ENCODE measurements at regions not wholly inside any gene's neighbourhood (a gene's known extent, or its start where the extent isn't known, plus 50 kb on each side); places are given as distances from the start of the nearest gene placed in this dataset.
"Not testable (repeated sequence)": the region's sequence is repeated elsewhere in the genome, so short reads cannot be mapped to it uniquely, and the experiment has no call there.

- intact Hi-C loops (cut with micrococcal nuclease): no loop called here
- no peak for DNase-seq
- Mint-ChIP-seq H3K9me3 (peaks cover 3% of the 10 kb centered on the region), H3K27me3 (no peaks in the 10 kb centered on the region), H3K27ac (no peak overlapping the region), H3K4me3 (no peak overlapping the region), H3K4me1 (ENCODE audit: low read depth) (no peaks in the 10 kb centered on the region), H3K36me3 (peaks cover 35% of the 10 kb centered on the region)
- ChIA-PET CTCF (no interaction called here), POLR2A (no interaction called here)
Observed at GRCh38 chr6:144528743-144529425, 243.7 kb downstream of the UTRN start.

GRCh38 chr6:144530118-144530517 lies 245.0 kb downstream of the UTRN start:
- CTCF ChIA-PET: no interaction called here
- intact Hi-C loops (cut with micrococcal nuclease): no loop called here
- POLR2A ChIA-PET: no interaction called here
- no peaks in the 10 kb centered on the region for H3K4me1 Mint-ChIP-seq (ENCODE audit: low read depth)
- H3K27ac Mint-ChIP-seq: no peak overlapping the region
- peaks cover 3% of the 10 kb centered on the region for H3K9me3 Mint-ChIP-seq
- no peaks in the 10 kb centered on the region for H3K27me3 Mint-ChIP-seq
- H3K36me3 Mint-ChIP-seq: peaks cover 35% of the 10 kb centered on the region
- no peak overlapping the region for H3K4me3 Mint-ChIP-seq
- DNase-seq: no peak

GRCh38 chr6:144532238-144532637 lies 247.1 kb downstream of the UTRN start:
- DNase-seq; H3K27me3 Mint-ChIP-seq; H3K4me3 Mint-ChIP-seq; H3K9me3 Mint-ChIP-seq; H3K27ac Mint-ChIP-seq; CTCF ChIA-PET; intact Hi-C loops (cut with micrococcal nuclease); POLR2A ChIA-PET; H3K4me1 Mint-ChIP-seq (ENCODE audit: low read depth): not testable (repeated sequence)
- peaks cover 29% of the 10 kb centered on the region for H3K36me3 Mint-ChIP-seq

- H3K9me3 Mint-ChIP-seq: peaks cover 3% of the 10 kb centered on the region
- POLR2A ChIA-PET: no interaction called here
- H3K27me3 Mint-ChIP-seq: no peaks in the 10 kb centered on the region
- intact Hi-C loops (cut with micrococcal nuclease): no loop called here
- H3K4me1 Mint-ChIP-seq (ENCODE audit: low read depth): peaks cover 5% of the 10 kb centered on the region
- H3K27ac Mint-ChIP-seq: no peak overlapping the region
- H3K4me3 Mint-ChIP-seq: no peak overlapping the region
- CTCF ChIA-PET: interaction anchor here (0.6 kb wide), 1 partner anchor 11 kb away, joined by 4 read pairs; no protein-coding TSS in a partner anchor
- no peak for DNase-seq
- H3K36me3 Mint-ChIP-seq: peaks cover 26% of the 10 kb centered on the region
Observed at GRCh38 chr6:144534180-144534579, 249.0 kb downstream of the UTRN start.

- intact Hi-C loops (cut with micrococcal nuclease): no loop called here
- CTCF ChIA-PET: interaction anchor here (0.7 kb wide), 2 partner anchors 13 to 440 kb away, joined by 3 read pairs; no protein-coding TSS in a partner anchor
- H3K4me3 Mint-ChIP-seq: no peak overlapping the region
- POLR2A ChIA-PET: no interaction called here
- no peak for DNase-seq
- H3K36me3 Mint-ChIP-seq: peaks cover 26% of the 10 kb centered on the region
- H3K27ac Mint-ChIP-seq: no peak overlapping the region
- no peaks in the 10 kb centered on the region for H3K27me3 Mint-ChIP-seq
- peaks cover 5% of the 10 kb centered on the region for H3K4me1 Mint-ChIP-seq (ENCODE audit: low read depth)
- H3K9me3 Mint-ChIP-seq: peaks cover 3% of the 10 kb centered on the region
Observed at GRCh38 chr6:144535630-144536029, 250.5 kb downstream of the UTRN start.

GRCh38 chr6:144536079-144536478 lies 250.9 kb downstream of the UTRN start:
- H3K27me3 Mint-ChIP-seq: no peaks in the 10 kb centered on the region
- H3K4me3 Mint-ChIP-seq: no peak overlapping the region
- CTCF ChIA-PET: interaction anchor here (0.7 kb wide), 1 partner anchor 440 kb away, joined by 3 read pairs; no protein-coding TSS in a partner anchor
- H3K4me1 Mint-ChIP-seq (ENCODE audit: low read depth): peaks cover 5% of the 10 kb centered on the region
- DNase-seq: no peak
- POLR2A ChIA-PET: no interaction called here
- H3K9me3 Mint-ChIP-seq: peaks cover 3% of the 10 kb centered on the region
- H3K36me3 Mint-ChIP-seq: peaks cover 21% of the 10 kb centered on the region
- intact Hi-C loops (cut with micrococcal nuclease): no loop called here
- no peak overlapping the region for H3K27ac Mint-ChIP-seq

- H3K27me3 Mint-ChIP-seq: no peaks in the 10 kb centered on the region
- DNase-seq: peak; percentile 32
- H3K9me3 Mint-ChIP-seq: no peaks in the 10 kb centered on the region
- intact Hi-C loops (cut with micrococcal nuclease): loop anchor here (5.0 kb wide), 2 partner anchors 109 to 201 kb away; no protein-coding TSS in a partner anchor
- ChIA-PET POLR2A (no interaction called here), CTCF (interaction anchor here (1.0 to 1.6 kb wide), 3 partner anchors 19 to 327 kb away, joined by 3 to 4 read pairs (median 3); no protein-coding TSS in a partner anchor)
- no peak overlapping the region for H3K4me3 Mint-ChIP-seq
- H3K4me1 Mint-ChIP-seq (ENCODE audit: low read depth): peaks cover 20% of the 10 kb centered on the region
- H3K36me3 Mint-ChIP-seq: peaks cover 36% of the 10 kb centered on the region
- no peak overlapping the region for H3K27ac Mint-ChIP-seq
Observed at GRCh38 chr6:144543006-144543871, 258.1 kb downstream of the UTRN start.

- Mint-ChIP-seq H3K27ac (peak overlapping the region; percentile 21), H3K4me1 (ENCODE audit: low read depth) (peaks cover 20% of the 10 kb centered on the region), H3K27me3 (no peaks in the 10 kb centered on the region), H3K4me3 (no peak overlapping the region), H3K36me3 (peaks cover 40% of the 10 kb centered on the region), H3K9me3 (no peaks in the 10 kb centered on the region)
- CTCF ChIA-PET: interaction anchor here (0.6 to 1.6 kb wide), 3 partner anchors 10 to 328 kb away, joined by 3 to 4 read pairs (median 4); no protein-coding TSS in a partner anchor
- peak; percentile 42 for DNase-seq
- intact Hi-C loops (cut with micrococcal nuclease): loop anchor here (1.0 to 5.0 kb wide), 9 partner anchors 11 to 413 kb away; no protein-coding TSS in a partner anchor
- POLR2A ChIA-PET: interaction anchor here (0.6 to 0.9 kb wide), 4 partner anchors 16 to 1715 kb away, joined by 3 read pairs; no protein-coding TSS in a partner anchor
Observed at GRCh38 chr6:144544266-144544830, 259.2 kb downstream of the UTRN start.

GRCh38 chr6:144546807-144547206 lies 261.7 kb downstream of the UTRN start:
- H3K36me3 Mint-ChIP-seq: peaks cover 55% of the 10 kb centered on the region
- peaks cover 20% of the 10 kb centered on the region for H3K4me1 Mint-ChIP-seq (ENCODE audit: low read depth)
- H3K9me3 Mint-ChIP-seq: no peaks in the 10 kb centered on the region
- DNase-seq: no peak
- H3K4me3 Mint-ChIP-seq: no peak overlapping the region
- intact Hi-C loops (cut with micrococcal nuclease): no loop called here
- no peak overlapping the region for H3K27ac Mint-ChIP-seq
- ChIA-PET POLR2A (no interaction called here), CTCF (no interaction called here)
- no peaks in the 10 kb centered on the region for H3K27me3 Mint-ChIP-seq

GRCh38 chr6:144547409-144547808 lies 262.3 kb downstream of the UTRN start:
- Mint-ChIP-seq H3K4me3 (no peak overlapping the region), H3K9me3 (no peaks in the 10 kb centered on the region), H3K27ac (no peak overlapping the region), H3K27me3 (no peaks in the 10 kb centered on the region), H3K36me3 (peaks cover 56% of the 10 kb centered on the region), H3K4me1 (ENCODE audit: low read depth) (peaks cover 20% of the 10 kb centered on the region)
- ChIA-PET POLR2A (no interaction called here), CTCF (no interaction called here)
- intact Hi-C loops (cut with micrococcal nuclease): no loop called here
- DNase-seq: no peak

- H3K36me3 Mint-ChIP-seq: peaks cover 47% of the 10 kb centered on the region
Observed at GRCh38 chr6:144548536-144548935, 263.4 kb downstream of the UTRN start.

More at GRCh38 chr6:144548536-144548935, 263.4 kb downstream of the UTRN start:
- Mint-ChIP-seq H3K27ac (no peak overlapping the region), H3K4me1 (ENCODE audit: low read depth) (peaks cover 17% of the 10 kb centered on the region), H3K4me3 (no peak overlapping the region), H3K27me3 (no peaks in the 10 kb centered on the region), H3K9me3 (no peaks in the 10 kb centered on the region)
- CTCF ChIA-PET: no interaction called here
- DNase-seq: no peak
- POLR2A ChIA-PET: no interaction called here
- intact Hi-C loops (cut with micrococcal nuclease): no loop called here

Measured in activated CD4-positive, alpha-beta memory T cell treated with anti-CD3 and anti-CD28 coated beads for 36 hours (primary cell).